Loucy (cell line): ENCODE measurements at regions not wholly inside any gene's neighbourhood (a gene's known extent, or its start where the extent isn't known, plus 50 kb on each side); places are given as distances from the start of the nearest gene placed in this dataset.
"Not testable (repeated sequence)": the region's sequence is repeated elsewhere in the genome, so short reads cannot be mapped to it uniquely, and the experiment has no call there.

Experiments used
- CTCF ChIP-seq: fragments of 200-600 bp; sonication (generic); conservative IDR thresholded peaks from 2 replicates; pipeline ENCODE4 v1.5.1; 2014; ENCODE audit warnings: mild to moderate bottlenecking, antibody characterized with exemption, low read length
- EZH2phosphoT487 ChIP-seq: fragments of 200-600 bp; IDR thresholded peaks from 2 replicates; pipeline ENCODE4 v1.6.1; 2018; ENCODE audit warnings: antibody characterized with exemption, mild to moderate bottlenecking, moderate library complexity, borderline replicate concordance

GRCh38 chrX:96561129-96561528 lies 123.5 kb upstream of the DIAPH2 start:
- not testable (repeated sequence) for TF ChIP-seq CTCF, EZH2phosphoT487
